HG03558 (cell line): ENCODE measurements at regions not wholly inside any gene's neighbourhood (a gene's known extent, or its start where the extent isn't known, plus 50 kb on each side); places are given as distances from the start of the nearest gene placed in this dataset.
"Not testable (repeated sequence)": the region's sequence is repeated elsewhere in the genome, so short reads cannot be mapped to it uniquely, and the experiment has no call there.

Experiments
- ATAC-seq: cut with Tn5 transposase; IDR thresholded peaks from one replicate; pipeline ENCODE4 v1.9.1; 2021; ENCODE audit warnings: moderate number of reproducible peaks; ENCODE audit not compliant: unreplicated experiment; ENCODE audit errors: extremely low read depth

DNA sequence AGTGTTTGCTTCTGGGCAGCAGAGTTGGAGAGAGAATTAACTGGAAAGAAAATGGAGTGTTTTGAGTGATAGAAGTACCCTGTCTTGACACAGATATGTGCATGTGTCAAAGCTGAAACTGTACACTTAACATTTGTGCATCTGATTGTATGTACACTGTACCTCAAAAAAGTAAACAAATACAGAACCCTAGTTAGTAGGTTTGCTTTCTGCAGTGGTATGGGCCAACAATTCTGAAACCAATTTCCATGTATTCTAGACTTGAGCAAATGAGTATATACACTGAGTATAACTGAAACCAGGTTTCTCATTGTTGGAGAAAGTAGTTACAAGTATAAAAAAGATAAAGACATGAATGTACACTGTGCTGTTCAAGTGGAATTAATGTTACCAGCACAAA is 52.4 kb downstream of the ELAPOR2 start:
- ATAC-seq, result no peak

DNA sequence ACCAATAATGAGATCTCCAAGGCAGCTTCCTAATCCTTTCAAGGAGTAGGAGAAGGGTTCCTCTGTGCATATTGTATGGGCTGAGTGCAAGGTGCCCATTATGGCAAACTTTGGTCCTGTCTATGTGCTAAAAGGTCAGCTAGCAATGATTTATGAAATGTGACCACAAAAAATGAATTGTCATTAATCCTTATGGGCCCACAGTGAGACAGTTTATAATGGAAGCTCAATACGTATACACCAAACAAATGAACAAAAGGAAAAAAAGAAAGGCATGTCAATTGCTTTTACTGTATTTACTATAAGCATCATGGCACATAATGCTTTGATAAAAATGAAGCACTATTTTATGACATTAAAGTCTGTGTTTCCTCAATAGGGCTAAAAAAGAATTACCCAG is 54.5 kb downstream of the ELAPOR2 start:
- ATAC-seq, result no peak

DNA sequence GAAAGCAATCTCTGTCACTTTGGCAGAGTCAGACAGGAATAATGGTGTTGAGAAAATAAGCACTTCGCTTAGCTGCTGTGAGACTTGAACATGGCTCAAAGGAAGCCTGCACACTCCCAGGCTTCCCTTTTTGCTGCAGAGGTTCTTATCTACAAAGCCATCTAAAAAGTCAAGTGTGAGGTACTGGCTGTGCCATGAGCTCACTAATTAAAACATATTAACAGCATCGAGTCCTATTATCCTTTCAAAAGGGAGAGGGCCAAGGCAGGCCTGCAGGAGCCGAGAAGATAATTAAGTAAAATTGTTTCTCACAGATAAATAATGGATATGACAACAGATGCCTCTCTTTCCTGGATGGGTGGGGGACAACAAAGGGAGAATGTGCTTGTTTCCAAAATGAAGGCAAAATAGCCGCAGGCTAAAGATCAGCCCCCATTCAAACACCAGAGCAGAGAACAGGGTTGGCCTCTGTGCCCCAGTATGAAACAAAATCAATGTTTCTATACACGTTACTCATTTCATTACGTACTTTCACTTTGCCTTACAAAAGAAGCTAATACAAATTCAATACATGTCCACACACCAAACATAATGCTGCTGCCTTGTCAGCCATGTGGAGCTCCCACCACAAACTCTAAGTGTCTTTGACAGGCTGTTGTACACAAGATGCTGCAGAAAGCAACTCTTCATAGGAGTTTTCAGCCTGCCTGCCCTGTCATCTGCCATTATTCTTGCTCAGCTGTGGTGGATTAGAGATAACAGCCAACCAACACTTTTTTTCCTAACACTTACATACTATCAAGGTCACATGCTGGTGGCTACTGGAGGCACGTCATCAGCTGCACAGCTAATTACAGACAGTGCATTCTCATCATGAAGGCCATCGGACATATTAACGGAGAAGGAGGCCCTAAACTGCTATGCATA is 55.3 kb downstream of the ELAPOR2 start:
- ATAC-seq, result no peak

DNA sequence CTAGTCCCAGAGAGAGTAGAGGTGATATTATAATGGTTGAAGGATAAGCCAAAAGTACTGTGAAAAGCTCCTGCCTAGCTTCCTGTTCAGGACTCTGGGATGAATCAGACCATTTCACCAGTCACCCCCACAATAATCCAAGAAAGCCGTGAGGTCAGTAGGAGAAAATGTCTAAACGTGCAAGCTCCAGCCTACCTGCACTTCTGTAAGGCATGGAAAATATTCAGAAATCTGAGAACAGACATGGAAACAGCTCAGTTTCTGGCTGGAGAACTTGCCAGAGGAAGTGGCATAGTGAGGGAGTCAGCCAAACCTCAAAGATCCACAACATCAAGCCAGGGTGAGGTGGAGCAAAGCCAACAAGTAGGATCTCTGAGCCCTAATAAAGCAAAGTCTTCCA is 58.2 kb downstream of the ELAPOR2 start:
- ATAC-seq, result no peak

DNA sequence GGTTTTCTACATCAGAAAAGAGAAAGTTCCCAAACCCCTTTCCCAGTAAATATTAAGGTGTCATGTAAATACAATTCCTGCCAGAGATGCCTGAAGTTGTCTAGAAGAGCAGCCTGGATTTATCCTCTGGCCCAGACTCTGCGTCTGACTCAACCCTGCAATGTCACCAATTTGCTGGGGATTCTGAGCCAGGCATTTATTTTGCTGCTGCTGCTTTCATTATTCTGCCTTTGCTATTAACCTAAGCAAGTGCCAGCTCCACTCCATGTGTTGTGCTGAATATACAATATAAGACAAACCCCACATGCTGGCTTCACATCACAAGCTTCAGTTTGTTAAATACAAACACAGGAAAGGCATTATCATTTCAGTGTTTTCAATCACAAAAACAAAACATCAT is 59.1 kb downstream of the ELAPOR2 start:
- no peak for ATAC-seq

DNA sequence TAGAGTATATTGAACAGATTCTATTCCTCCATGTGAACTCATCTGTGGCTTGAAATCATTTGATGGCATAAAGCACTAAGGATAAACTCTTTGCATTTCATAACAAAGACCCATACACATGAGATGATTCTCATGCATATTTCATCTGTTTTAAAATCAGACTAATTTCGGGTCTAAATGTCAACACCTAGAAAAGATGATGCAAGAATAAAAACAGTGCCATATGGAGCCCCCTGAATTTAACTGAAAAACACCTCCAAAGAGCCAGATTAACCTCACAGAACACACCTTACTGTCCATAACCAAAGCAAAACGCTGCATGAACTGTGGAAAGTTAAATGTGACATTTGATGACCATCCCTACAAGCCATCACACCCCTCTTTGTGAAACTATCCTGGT is 59.7 kb downstream of the ELAPOR2 start:
- no peak for ATAC-seq

DNA sequence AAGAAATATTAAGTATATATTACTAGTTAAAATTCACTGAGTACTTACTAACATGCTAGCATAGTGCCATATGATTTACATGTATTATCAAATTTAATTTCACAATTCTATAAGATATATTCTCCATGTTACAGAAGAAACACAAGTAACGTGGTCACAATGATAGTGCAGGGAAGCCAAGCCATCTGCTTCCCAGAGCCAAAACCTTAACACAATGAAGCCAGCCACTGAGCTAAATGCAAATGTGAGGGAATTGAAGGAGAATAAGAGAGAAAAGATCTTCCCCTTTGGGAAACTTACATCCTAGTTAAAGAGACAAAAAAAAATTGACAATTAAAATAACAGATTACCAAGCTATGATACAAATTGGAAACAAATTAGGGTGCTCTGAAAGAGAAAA is 63.6 kb downstream of the ELAPOR2 start:
- no peak for ATAC-seq

DNA sequence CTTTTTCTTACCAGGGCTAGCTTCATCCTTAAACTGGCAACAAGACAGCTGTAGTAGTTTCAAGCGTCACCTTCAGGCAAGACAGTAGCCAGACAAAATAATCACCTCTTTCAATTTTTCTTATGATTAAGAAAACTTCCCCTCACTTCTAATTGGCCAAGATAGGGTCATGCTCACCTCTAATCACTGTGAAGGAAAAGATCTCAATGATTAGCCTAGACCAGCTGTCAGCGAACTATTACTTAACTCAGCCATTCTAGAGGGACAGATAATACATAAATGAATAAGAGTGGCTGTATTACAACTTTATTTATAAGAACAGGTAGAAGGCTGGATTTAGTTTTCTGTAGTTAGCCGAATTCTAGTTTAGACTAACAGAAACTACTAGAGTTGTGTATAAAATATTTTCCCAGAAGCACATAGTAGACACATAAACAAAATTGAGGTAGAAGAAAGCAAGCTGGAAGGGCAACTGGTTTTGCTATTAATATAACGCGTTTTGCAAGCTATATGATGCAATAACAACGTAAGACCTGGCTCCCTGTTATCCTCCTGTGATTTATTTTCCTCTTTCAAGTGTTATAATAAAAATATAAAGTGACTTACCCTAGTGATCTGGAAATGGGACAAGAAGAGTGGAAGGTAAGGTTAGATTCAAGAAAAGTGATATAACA is 64.3 kb downstream of the ELAPOR2 start:
- ATAC-seq, result no peak

DNA sequence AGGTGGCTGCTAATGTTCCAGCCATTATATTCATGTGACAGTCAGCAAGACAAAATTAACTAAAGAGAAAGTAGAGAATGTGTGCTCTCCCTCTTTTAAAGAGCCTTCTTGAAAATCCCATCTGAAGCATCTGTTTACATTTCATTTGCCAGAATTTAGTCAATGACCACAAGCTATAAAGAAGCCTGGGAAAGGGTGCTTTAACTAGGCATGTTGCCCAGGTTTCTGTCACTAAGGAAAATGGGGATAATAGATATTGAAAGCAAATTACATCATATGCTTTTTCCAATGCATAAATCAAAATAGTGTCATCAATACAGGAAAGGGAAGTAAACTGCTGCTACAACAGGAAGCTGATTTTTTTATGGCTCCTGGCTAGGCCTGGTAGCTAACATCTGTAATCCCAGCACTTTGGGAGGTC is 67.7 kb downstream of the ELAPOR2 start:
- ATAC-seq, result no peak

DNA sequence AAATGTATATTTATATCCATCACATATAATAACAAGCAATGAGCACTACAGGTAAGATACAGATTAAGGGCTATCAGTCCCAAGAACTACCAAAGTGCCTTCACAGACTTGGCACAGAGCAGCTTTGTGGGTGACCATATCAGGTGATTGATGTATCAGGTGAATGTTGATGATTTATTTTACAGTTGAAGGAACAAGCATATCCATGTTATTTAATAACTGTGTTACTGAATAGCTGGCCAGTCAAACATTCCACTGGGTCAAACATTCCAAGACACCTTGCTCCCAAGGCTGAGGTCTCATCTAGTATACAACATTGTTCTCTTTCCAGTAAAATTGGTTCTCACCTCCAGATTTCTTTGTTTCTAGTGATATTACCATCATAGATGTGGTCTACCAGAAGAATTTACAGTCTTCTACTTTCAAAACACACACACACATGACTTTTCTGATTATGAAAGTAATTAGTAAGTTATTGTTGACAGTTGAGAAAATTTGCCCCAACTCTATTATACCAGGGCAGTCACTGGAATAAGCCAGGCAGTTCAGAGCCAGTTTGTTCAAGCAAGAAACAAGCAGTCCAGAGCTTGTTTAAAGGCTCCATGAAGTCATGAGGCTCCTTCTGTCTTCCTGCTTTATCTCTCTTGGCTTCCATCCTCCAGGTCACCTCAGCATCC is 68.2 kb downstream of the ELAPOR2 start:
- ATAC-seq, result no peak

DNA sequence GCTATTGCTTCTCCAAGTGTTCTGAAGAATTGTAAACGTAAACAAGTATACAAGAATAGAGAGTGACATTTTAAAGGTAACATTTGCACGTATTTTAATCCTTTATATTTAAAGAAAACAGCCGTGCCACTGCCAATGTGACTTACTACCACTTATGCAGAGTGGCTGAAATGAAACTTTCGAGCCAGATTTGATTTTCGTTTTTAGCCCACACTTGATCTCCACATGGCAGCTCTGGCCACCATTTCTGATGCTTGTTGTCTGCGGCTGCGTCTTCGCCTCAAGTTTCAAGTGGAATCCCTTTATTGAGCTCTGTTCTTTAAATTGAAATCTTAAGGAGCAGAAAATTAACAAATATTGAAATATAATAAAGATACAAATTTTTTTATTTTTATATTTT is 70.0 kb downstream of the ELAPOR2 start:
- no peak for ATAC-seq

DNA sequence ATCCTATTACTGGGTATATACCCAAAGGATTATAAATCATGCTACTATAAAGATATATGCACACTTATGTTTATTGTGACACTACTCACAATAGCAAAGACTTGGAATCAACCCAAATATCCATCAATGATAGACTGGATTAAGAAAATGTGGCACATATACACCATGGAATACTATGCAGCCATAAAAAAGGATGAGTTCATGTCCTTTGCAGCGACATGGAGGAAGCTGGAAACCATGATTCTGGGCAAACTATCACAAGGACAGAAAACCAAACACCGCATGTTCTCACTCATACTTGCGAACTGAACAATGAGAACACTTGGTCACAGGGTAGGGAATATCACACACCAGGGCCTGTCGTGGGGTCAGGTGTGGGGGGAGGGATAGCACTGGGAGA is 71.6 kb downstream of the ELAPOR2 start:
- not testable (repeated sequence) for ATAC-seq

DNA sequence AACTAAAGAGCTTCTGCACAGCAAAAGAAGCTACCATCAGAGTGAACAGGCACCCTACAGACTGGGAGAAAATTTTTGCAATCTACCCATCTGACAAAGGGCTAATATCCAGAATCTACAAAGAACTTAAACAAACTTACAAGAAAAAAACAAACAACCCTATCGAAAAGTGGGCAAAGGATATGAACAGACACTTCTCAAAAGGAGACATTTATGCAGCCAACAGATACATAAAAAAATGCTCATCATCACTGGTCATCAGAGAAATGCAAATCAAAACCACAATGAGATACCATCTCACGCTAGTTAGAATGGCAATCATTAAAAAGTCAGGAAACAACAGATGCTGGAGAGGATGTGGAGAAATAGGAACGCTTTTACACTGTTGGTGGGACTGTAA is 72.1 kb downstream of the ELAPOR2 start:
- ATAC-seq, result not testable (repeated sequence)

DNA sequence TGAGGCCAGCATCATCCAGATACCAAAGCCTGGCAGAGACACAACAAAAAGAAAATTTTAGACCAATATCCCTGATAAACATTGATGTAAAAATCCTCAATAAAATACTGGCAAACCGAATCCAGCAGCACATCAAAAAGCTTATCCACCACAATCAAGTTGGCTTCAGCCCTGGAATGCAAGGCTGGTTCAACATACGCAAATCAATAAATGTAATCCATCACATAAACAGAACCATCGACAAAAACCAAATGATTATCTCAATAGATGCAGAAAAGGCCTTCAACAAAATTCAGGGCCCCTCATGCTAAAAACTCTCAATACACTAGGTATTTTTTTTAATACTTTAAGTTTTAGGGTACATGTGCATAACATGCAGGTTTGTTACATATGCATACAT is 74.1 kb downstream of the ELAPOR2 start:
- not testable (repeated sequence) for ATAC-seq

DNA sequence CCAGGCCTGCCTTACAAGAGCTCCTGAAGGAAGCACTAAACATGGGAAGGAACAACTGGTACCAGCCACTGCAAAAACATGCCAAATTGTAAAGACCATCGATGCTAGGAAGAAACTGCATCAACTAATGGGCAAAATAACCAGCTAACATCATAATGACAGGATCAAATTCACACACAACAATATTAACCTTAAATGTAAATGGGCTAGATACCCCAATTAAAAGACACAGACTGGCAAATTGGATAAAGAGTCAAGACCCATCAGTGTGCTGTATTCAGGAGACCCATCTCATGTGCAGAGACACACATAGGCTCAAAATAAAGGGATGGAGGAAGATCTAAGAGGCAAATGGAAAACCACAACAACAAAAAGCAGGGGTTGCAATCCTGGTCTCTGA is 75.8 kb downstream of the ELAPOR2 start:
- ATAC-seq, result not testable (repeated sequence)

DNA sequence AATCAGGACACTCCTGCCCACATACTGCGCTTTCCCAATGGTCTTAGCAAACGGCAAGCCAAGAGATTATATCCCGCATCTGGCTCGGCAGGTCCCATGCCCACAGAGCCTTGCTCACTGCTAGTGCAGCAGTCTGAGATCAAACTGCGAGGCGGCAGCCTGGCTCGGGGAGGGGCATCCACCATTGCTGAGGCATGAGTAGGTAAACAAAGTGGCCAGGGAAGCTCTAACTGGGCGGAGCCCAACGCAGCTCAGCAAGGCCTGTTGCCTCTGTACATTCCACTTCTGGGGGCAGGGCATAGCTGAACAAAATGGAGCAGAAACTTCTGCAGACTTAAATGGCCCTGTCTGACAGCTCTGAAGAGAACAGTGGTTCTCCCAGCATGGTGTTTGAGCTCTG is 77.5 kb downstream of the ELAPOR2 start:
- not testable (repeated sequence) for ATAC-seq

DNA sequence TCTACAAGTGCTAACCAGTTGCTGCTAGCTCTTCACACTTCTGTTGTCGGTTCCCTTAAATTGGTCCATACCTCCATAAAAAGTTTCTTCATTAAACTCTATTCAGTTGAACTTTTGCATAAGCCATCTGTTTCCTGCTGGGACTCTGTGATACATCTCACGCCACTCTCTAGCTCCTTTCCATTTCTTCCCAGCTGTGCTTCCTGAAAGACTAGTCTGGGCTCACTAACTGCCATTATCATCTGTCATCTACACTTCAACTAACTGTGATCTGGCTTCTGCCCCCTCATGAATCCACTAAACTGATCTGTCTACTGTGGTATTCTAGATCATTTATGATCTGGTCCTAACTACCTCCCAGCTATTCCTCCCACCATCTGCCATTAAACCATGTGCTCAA is 78.3 kb downstream of the ELAPOR2 start:
- ATAC-seq, result no peak

DNA sequence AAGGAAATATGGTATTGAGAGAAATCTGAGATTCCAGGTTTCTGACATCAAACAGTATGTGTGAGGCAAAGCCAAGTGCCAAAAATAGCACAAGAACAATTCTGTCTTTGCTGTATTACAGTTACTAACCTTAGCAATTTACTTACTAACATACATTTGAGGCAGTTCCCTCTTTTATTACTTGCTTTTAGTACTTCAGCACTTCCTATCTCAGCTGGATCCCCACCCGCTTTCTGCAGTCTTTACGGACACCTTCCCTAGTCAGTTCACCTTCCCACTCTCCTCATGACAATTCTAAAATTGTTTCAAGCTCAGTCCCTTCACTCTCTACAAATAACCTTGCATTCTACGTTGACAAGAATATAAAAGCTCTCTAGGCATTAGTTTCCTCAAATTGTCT is 79.2 kb downstream of the ELAPOR2 start:
- no peak for ATAC-seq

DNA sequence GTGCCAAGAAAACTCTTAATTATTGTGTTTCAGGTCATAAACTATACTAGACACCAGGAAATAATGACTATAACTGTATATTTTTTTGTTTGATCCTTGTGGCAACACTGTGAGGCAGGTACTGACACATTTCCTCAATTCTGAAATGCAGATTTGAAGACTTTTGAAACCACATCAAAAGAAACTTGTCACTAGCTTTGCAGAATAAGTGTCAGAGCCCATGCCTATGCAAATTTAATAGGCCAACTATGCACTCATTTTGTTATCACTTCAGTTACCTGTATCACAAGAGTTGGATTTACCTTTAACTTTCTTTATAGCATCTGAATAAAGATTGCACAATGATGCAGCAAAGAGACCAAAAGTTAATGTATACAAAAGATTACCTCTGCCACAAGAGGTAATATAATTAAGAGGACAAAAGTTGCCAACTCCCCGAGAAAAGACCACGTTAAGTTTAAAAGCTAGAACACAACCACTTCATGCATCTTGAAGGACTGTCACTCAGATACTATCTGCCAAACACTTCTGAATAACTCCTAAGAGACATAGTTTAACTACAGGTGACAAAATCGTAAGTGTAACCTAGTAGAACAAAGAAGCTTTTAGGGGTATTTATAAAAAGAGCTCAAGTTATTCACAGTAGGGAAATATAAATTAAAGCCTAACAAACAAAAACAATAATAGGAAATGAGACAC is 80.5 kb downstream of the ELAPOR2 start:
- ATAC-seq, result peak; percentile 61

DNA sequence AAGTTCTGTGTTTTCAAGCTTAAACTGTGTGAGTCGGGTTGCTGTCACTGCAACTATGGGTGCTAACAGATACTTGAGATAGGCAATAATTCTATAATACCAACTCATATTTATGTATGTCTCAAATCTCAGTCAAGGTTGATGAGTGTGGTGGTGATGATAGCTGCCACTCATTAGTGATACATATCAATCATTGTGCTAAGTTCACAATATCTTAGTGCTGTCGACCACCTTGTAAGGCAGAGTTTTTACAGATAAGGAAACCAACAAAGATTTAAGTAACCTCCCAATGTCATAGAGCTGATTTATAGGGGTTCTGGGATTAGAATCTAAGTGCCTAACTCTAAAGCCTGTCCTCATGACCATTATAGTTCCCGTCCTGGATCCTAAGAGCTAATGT is 82.5 kb downstream of the ELAPOR2 start:
- ATAC-seq, result no peak

DNA sequence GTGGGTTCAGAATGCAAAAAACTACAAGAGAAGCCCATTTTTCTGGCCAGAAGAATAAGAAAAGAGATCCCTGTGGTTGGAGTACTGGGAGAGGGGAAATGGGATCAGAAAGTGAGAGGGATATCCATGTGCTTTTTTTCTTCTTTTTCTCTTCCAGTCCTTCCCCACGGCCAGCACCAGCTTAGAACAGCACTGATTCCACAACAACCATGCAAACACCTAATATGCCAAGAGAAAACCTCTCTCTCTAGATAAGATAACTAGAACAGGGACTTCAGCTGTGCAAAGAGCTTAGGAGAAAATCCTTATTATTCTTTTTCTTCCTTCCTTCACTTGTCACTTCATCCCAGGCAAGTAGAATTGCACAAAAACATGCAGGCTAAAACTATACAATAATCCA is 83.5 kb downstream of the ELAPOR2 start:
- ATAC-seq, result no peak
